Fibroblast of the aortic adventitia (primary cell): ENCODE measurements at regions not wholly inside any gene's neighbourhood (a gene's known extent, or its start where the extent isn't known, plus 50 kb on each side); places are given as distances from the start of the nearest gene placed in this dataset.
"Not testable (repeated sequence)": the region's sequence is repeated elsewhere in the genome, so short reads cannot be mapped to it uniquely, and the experiment has no call there.

ENCODE experiments used
- DNase-seq: peaks from one replicate; pipeline ENCODE4 v3.0.0-alpha.2; 2010; ENCODE audit warnings: low read depth
- H3K4me3 ChIP-seq: 2 replicates; pipeline ENCODE4 v1.5.1; 2011; ENCODE audit warnings: low read depth, mild to moderate bottlenecking, control low read depth, low read length, moderate library complexity
- CTCF ChIP-seq: IDR thresholded peaks from 2 replicates; pipeline ENCODE4 v1.5.1; 2011; ENCODE audit warnings: mild to moderate bottlenecking, low read length, control low read depth, inconsistent platforms; ENCODE audit not compliant: insufficient read depth

- H3K4me3 ChIP-seq: no peak overlapping the region
- no peak for DNase-seq
- no peak for TF ChIP-seq CTCF
These were observed 137.6 kb upstream of the TLE3 start for GRCh38 chr15:70235347-70235746.

GRCh38 chr15:70234256-70234905 lies 136.7 kb upstream of the TLE3 start:
- no peak overlapping the region for H3K4me3 ChIP-seq
- no peak for DNase-seq
- no peak for TF ChIP-seq CTCF

GRCh38 chr15:70231484-70231883 lies 133.8 kb upstream of the TLE3 start:
- no peak for TF ChIP-seq CTCF
- H3K4me3 ChIP-seq: no peak overlapping the region
- no peak for DNase-seq

- not testable (repeated sequence) for DNase-seq
These were observed 130.2 kb upstream of the TLE3 start for GRCh38 chr15:70227918-70228317.

GRCh38 chr15:70227147-70227546 lies 129.4 kb upstream of the TLE3 start:
- TF ChIP-seq CTCF: no peak
- DNase-seq: no peak
- H3K4me3 ChIP-seq: no peak overlapping the region

More at GRCh38 chr15:70227918-70228317, 130.2 kb upstream of the TLE3 start:
- not testable (repeated sequence) for H3K4me3 ChIP-seq

- no peak for TF ChIP-seq CTCF
- H3K4me3 ChIP-seq: no peak overlapping the region
- DNase-seq: no peak
These were observed 128.7 kb upstream of the TLE3 start for GRCh38 chr15:70226337-70226980.

GRCh38 chr15:70225416-70225815 lies 127.7 kb upstream of the TLE3 start:
- TF ChIP-seq CTCF: no peak
- DNase-seq: no peak
- no peak overlapping the region for H3K4me3 ChIP-seq
